ENCODE measurements at regions not wholly inside any gene's neighbourhood (a gene's known extent, or its start where the extent isn't known, plus 50 kb on each side); places are given as distances from the start of the nearest gene placed in this dataset.
"Not testable (repeated sequence)": the region's sequence is repeated elsewhere in the genome, so short reads cannot be mapped to it uniquely, and the experiment has no call there.

DNA sequence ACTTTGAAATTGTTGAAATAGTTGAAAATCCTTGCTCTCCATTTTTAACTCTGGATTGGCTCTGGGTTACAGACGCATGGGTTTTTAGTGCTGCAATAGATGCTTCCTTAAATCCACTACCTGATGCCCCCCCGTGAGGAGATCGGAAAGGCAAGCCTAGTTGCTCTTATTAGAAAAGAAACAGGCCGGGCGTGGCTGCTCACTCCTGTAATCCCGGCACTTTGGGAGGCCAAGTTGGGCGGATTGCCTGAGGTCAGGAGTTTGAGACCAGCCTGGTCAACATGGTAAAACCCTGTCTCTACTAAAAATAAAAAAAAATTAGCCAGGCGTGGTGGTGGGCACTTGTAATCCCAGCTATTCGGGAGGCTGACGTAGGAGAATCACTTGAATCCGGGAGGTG lies 202.0 kb upstream of the FOXK1 start:
- not testable (repeated sequence) for TF ChIP-seq EZH2 (IDR thresholded peaks at IDR 0.05); POLR2AphosphoS5 (IDR thresholded peaks at IDR 0.05; ENCODE audit: borderline replicate concordance, low read depth, low read length); FOXP2 (optimal IDR thresholded peaks at IDR 0.05; ENCODE audit: control extremely low read depth, extremely low read length, insufficient read depth)

All from SK-N-MC (cell line).